Liver (tissue), 3 donors: ENCODE measurements at regions not wholly inside any gene's neighbourhood (a gene's known extent, or its start where the extent isn't known, plus 50 kb on each side); places are given as distances from the start of the nearest gene placed in this dataset.

Source experiments
- CTCF ChIP-seq: fragments of 150-350 bp; IDR thresholded peaks from 2 replicates; pipeline ENCODE4 v1.5.1; 2017; ENCODE audit warnings: improper control_type of control experiment, low read depth, low read length; ENCODE audit not compliant: missing input control
- JUND ChIP-seq, 2 donors: IDR thresholded peaks; 2 replicates each; pipeline ENCODE4 v1.6.1; 2016; ENCODE audit warnings: antibody characterized with exemption in 2 of 2
- donor health status: healthy.
- donor health status: healthy.

- no peak for TF ChIP-seq JUND (IDR thresholded peaks at IDR 0.05)
- TF ChIP-seq CTCF: no peak
Observed at GRCh38 chr11:36865846-36866245, 267.8 kb upstream of the RAG2 start.
